Uterus (tissue), 2 donors: ENCODE measurements at regions not wholly inside any gene's neighbourhood (a gene's known extent, or its start where the extent isn't known, plus 50 kb on each side); places are given as distances from the start of the nearest gene placed in this dataset.

Source experiments
- POLR2A ChIP-seq, 2 donors: fragments of 450-650 bp; IDR thresholded peaks; one replicate each; pipeline ENCODE4 v1.6.1; 2016; ENCODE audit warnings: antibody characterized with exemption in 2 of 2, mild to moderate bottlenecking in 1 of 2, moderate library complexity in 1 of 2
- TF ChIP-seq, protein P1 (sequence below), 4 experiments: fragments of 200-600 bp in 2 of 4; fragments of 450-650 bp in 2 of 4; sonication (generic) in 2 of 4; IDR thresholded peaks; one replicate each; pipeline ENCODE4 v1.5.1; 2016 to 2019; ENCODE audit warnings: antibody characterized with exemption in 4 of 4, mild to moderate bottlenecking in 2 of 4, moderate library complexity in 1 of 4

DNA sequence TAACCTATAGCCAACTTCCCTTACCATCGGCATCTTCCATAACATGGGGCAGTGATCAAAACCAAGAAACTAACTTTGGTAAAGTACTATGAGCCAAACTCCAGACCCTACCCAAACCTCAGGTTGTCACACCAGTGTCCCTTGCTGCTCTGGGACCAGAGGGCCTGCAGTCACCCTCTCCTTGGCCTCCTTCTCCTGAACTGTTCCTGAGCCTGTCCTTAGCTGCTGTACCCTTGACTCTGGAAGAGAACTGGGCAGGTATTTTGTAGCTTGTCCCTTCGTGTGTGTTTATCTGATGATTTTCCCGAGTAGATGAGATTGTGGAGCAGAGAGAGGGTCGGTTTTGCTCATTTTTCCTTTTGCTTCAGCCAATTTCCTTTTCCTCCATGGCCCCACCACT lies 240.4 kb downstream of the SYK start:
- TF ChIP-seq, protein P1, sequence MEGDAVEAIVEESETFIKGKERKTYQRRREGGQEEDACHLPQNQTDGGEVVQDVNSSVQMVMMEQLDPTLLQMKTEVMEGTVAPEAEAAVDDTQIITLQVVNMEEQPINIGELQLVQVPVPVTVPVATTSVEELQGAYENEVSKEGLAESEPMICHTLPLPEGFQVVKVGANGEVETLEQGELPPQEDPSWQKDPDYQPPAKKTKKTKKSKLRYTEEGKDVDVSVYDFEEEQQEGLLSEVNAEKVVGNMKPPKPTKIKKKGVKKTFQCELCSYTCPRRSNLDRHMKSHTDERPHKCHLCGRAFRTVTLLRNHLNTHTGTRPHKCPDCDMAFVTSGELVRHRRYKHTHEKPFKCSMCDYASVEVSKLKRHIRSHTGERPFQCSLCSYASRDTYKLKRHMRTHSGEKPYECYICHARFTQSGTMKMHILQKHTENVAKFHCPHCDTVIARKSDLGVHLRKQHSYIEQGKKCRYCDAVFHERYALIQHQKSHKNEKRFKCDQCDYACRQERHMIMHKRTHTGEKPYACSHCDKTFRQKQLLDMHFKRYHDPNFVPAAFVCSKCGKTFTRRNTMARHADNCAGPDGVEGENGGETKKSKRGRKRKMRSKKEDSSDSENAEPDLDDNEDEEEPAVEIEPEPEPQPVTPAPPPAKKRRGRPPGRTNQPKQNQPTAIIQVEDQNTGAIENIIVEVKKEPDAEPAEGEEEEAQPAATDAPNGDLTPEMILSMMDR (IDR thresholded peaks at IDR 0.05), result no peak
- no peak for TF ChIP-seq POLR2A (IDR thresholded peaks at IDR 0.05)
